GM21360 (cell line): ENCODE measurements at regions not wholly inside any gene's neighbourhood (a gene's known extent, or its start where the extent isn't known, plus 50 kb on each side); places are given as distances from the start of the nearest gene placed in this dataset.
"Not testable (repeated sequence)": the region's sequence is repeated elsewhere in the genome, so short reads cannot be mapped to it uniquely, and the experiment has no call there.

Experiments used
- ATAC-seq: cut with Tn5 transposase; IDR thresholded peaks from one replicate; pipeline ENCODE4 v1.9.1; 2021; ENCODE audit warnings: mild to moderate bottlenecking, moderate library complexity; ENCODE audit not compliant: unreplicated experiment

DNA sequence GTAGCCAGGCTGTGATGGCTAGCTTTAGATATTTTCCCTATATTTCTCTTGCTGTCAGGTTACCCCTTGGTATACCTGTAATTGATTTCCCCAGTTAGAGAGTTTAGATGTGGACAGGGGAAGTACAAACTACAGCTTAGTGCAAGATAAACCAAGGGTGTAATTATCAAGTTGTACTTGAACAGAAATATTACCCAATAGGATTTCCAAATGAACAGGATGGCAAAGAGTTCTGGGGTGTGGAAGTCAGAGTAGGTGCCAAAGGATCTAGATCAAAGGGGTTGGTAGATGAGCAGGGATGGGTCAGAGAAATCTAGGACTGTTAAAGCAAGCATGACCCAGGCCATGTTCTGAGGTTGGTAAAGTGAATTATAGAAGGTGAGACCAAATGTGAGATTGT lies 585.2 kb downstream of the CCDC85A start:
- no peak for ATAC-seq

DNA sequence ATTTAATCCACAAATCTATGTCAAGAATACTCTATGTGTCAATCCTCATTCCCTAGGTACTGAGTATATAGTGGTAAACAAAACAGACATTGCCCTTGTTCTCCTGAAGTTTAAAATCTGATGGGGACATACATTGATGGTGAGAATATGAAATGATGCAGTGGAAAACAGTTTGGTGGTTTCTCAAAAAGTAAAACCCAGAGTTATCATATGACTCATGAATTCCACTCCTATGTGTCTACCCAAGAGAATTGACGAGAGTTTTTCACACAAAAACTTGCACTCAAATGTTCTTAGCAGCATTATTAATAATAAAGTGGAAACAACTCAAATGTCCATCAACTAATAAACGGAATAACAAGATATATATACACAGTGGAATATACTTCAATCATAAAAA lies 586.7 kb downstream of the CCDC85A start:
- ATAC-seq = no peak

DNA sequence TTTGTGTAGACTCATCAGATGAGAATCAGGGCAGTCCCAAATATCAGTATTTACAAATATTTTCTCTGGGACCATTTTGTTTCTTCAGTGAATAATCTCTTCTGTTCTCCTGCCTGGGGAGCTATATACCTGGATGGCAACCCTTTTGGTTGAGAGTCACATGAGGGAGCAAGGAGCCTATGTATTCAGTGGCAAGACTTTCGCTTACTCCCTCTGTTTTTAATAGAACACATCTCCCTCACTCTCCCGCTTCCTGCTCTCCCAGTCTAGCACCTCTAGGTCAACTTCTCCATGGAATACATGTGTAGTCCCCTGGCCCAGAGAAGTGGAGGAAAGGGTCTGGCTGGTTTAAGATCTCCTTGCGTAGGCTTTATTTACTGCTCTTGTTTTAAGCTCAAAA lies 600.3 kb downstream of the CCDC85A start:
- no peak for ATAC-seq

DNA sequence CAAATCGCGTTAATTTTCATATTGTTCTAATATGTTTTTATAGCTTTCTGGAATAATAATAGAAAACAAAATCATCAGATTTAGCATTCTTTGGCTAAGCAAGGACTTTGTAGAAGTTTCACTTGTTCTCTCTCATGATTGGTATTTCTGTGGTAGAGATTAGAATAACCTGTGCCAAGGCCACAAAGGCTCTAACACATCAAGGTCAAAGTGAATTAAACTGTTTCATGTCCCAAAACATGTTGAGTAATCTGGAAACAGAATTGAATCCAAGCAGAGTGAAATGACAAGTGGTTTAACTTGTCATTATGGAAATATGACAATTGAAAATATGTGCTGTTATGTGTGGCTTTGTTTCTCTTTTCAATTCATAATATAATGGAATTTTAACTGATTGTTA lies 617.4 kb downstream of the CCDC85A start:
- ATAC-seq = no peak

DNA sequence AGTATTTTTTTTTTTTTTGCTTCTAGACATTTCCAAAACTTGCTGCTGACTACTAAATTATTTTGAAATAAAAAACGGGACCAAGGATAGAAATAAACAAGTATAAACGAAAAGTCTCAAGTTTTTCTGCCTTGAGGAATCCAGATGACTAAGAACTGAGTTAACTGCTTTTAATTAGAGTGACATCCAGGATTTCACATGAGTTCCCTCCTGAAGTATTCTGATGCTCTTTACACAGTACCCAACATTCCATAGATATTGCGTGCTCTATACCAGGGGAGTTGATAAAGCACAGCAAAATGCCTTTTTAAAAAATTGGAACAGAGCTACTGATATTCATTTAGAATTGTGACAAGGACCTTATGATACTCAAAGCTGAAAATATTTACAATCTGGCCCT lies 618.0 kb downstream of the CCDC85A start:
- ATAC-seq = no peak

DNA sequence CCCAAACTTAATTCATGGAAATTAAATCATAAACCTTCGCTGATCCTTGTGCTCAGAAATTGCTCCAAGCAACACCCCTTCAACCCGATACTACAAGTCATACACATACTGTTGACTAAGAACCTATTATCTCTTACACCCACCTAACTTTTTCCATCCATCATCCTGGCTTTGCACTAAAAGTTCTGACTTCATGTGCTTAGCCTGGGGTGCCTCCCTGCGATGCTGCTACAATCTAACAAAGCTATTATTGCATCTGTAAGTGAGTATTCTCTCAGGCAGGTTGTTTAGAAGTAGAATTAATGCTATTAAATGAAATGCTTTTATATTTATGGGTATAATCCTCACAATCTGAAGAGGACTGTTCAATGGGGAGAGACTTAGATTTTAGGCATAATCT lies 619.8 kb downstream of the CCDC85A start:
- ATAC-seq = no peak

DNA sequence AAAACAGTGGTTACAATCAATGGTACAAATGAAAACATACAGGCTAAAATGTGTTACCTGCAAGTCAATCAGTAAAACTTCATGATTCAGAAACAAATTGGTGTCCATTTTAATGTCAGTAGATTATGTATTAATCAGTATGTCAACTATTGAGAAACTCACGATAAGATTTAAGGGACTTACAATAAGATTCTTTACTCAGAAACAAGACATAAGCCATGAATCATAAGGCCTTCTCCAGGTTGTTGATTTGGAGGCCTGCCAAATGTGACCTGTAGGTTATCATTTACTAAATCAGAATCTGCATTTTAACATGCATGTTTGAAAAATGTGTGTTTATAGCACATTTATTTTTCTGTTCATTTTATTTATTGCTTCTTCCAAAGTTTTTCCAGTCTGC lies 623.1 kb downstream of the CCDC85A start:
- ATAC-seq = no peak

DNA sequence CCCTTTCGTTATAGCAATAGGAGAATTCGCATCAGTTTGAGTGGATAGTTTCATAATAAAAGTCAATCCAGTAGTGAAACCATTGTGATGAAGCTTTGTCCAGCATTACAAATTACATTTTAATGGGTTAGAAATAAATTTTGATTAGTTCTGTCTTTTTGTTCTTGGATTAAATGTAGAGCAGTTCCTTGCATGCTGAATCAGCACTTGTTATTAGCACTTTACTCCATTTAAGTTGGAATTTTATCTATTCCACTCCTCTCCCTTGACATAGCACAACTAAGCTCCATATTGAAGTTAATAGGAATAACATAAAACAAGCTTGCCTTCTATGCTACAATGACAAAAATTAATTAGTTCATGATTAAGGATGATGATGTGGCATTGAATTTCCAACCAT lies 624.1 kb downstream of the CCDC85A start:
- ATAC-seq = no peak

DNA sequence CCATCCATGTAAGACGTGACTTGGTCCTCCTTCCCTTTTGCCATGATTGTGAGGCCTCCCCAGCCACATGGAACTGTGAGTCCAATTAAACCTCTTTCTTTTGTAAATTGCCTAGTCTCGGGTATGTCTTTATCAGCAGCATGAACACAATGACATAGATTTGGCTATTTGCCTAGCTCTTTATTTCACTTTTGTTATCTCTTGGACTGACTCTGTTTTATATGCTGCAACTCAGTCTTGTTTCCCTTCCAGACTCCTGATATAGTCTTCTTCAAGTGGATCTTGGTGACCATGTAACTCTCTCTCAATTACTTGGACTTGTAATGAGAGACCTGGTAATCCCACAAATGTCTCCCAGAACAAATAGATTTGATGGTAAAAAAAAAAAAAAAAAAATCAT lies 627.6 kb downstream of the CCDC85A start:
- ATAC-seq = no peak

DNA sequence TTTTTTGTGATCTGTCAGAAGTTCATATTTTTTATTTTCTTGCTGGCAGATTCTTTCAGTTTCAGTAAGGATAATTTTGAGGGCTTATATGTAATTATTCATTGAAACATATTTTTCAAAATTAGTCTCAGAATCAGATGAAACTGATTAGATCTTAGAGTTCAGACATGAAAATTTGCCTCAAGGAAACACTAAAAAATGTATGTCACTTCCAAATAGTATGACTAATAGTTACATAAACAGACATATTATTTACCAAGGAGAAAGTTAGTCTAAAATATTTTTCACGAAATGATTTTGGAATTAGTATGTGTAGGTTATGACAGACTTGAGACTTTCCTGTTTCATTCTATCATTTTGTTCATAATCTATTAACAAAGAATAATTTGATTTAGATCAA lies 628.6 kb downstream of the CCDC85A start:
- ATAC-seq = no peak

DNA sequence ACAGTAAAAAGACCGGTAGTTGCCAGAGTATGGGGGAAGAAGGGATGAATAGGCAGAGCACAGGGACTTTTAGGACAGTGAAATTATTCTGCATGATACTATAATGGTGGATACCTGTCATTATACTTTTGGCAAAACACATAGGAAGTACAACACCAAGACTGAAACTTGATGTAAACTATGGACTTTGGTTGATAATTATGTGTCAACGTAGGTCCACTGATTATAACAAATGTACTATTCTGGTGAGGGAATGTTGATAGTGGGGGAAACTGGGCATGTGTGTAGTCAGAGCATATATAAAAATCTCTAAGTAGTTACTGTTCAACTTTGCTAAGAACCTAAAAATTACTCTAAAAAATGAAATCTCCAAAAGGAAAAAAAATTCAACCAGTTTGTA lies 629.7 kb downstream of the CCDC85A start:
- no peak for ATAC-seq

DNA sequence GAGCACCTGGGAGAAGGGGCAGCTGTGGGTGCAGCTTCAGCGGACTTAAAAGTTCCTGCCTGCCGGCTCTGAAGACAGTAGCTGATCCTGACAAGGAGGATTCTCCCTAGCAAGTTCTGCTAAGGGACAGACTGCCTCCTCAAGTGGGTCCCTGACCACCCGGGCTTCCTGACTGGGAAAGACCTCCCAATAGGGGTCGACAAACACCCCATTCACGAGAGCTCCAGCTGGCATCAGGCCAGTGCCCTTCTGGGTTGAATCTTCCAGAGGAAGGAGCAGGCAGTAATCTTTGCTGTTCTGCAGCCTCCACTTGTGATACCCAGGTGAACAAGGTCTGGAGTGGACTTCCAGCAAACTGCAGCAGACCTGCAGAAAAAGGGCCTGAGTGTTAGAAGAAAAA lies 632.9 kb downstream of the CCDC85A start:
- ATAC-seq = no peak

DNA sequence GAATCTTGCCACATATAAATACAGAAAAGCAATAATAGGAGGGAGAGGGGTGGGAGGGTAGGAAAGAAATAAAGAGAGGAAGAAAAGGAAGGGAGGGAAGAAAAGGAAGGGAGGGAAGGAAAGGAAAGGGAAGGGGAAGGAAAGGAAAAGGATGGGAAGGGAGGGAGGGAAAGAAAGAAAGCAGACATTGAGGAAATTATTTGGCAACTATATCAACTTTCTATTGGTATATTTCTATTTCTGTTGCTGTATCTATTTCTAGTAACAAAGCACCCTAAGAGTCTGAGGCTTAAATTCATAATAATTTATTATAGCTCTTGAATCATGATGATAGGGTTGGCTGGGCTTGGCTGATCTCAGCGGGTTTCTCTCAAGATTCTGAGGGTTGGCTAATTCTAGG lies 648.0 kb downstream of the CCDC85A start:
- ATAC-seq = no peak

DNA sequence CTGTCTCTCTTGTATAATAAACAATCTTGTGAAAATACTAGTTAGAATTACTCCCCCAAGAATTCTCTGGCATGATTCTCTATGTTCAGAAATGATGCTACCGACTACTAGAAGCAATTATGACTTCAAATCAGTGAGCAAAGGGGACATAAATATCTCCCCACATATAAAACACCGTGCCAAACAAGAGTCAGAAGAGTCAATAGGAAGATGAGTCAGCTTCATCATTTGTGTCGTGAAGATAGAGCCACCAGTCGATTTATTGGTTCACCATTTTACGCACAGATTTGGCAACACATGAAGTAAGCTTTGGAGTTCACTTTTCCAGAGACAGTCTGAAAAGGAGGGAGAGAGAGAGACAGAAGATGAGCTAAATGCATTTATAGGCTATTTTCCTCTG lies 650.9 kb downstream of the CCDC85A start:
- no peak for ATAC-seq

DNA sequence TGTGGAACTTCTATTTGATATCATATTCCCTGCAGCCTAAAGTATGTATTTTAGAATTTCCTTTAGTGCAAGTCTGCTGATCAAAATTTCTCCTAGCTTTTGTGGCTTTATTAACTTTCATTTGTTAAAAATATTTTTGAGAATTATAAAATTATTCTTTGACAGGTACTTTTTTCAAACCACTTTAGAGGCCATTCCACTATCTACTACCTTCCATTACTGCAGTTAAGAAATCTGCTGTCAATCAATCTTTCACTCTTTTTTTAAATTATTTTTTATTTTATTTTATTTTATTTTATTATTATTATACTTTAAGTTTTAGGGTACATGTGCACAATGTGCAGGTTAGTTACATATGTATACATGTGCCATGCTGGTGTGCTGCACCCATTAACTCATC lies 656.2 kb downstream of the CCDC85A start:
- not testable (repeated sequence) for ATAC-seq

DNA sequence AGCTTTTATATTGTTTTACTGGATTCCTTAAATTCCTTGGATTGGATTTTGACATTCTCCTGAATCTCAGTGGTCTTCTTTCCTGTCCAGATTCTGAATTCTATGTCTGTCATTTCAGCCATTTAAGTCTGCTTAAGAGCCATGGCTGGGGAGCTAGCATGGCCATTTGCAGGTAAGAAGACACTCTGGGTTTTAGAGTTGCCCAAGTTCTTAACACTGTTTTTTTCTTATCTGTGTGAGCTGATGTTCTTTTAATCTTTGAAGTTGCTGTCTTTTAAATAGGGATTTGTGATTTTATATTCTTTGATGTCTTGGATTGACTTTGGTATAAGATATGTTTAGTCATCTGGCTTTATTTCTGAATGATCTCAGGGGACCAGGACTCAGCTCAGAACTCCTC lies 677.2 kb downstream of the CCDC85A start:
- no peak for ATAC-seq

DNA sequence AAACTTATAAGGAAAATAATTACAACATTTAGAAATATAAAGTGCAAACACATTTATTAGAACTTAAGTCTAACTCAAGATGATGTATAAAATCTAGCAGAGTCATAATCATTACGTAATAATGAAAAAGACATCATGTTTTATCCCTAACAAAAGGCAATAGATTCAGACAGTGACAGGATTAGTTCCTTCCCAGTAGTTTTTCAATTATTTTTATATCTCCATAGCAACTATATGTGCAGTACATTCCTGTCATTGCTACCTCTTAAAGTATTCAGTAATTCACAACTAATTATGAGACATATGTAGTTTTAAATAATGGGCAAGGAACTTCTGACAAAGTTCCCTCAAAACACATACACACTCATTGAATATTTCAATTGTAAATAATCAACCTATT lies 687.9 kb downstream of the CCDC85A start:
- no peak for ATAC-seq

DNA sequence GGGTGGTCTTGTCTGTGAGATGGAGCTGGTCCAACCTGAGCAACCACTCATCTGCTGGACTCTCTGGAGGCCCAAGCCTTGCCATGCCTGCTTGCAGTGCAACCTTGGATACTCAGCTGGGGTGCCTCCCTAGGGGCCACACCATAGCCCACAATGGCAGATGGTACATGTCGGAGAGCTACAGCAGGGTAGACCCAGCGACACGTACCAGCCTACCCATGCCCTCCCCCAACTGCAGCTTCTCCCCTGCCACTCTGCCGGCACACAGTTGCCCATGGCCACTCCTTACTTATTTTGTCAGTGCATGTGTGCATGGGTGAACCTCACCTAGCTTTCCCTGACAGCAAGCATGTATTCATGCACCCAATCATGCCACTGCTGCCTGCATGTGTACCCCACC lies 690.9 kb downstream of the CCDC85A start:
- ATAC-seq = no peak

DNA sequence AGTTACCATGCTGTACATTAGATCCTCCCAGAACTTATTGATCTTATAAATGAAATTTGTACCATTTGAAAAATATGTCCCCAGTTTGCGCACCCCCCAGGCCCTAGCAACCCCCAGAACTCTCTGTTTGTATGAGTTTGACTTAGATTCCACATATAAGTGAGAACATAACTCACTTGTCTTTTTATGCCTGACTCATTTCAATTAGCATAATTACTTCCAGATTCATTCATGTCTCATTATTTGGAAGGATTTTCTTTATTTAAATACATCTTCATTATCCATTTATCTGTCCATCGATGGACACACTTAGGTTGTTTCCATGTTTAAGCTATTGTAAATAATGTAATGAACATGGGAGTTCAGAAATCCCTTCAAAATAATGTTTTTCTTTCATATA lies 705.9 kb downstream of the CCDC85A start:
- ATAC-seq = no peak

DNA sequence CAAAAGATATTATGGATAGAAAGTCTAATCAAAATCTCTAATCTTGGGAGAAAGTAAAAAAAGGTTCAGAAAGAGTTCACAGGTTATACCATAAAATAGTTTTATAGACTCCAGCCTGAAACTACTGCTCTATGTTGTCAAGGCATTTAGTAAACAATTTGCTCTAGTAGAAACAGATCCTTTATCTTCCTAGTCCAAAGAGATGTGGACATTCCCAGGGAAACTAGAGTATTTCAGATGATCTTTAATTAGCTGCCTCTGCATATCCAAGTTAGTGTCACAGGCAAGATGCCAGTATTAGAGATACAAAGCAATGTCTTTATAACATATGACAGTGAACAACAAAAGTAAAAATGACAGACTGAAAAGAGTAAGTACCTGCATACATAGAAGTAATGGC lies 708.6 kb downstream of the CCDC85A start:
- ATAC-seq = no peak

DNA sequence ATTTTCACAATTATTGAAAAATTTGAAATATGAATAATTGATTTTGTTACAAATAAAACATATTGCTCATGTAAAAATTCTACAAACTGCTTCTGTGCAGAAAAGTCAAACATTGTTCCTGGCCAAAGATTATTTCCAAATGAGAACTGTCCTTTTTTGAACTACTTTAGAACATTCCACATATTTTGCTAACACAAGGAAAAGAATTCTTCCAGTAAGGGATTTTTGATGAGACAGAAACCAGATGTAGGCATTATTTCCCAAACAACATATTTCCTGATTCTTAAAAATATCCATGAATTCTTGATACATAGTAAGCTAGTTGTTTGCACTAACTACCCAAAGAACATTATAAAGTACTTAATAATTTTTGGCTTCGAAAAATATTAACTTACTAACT lies 715.2 kb downstream of the CCDC85A start:
- no peak for ATAC-seq

DNA sequence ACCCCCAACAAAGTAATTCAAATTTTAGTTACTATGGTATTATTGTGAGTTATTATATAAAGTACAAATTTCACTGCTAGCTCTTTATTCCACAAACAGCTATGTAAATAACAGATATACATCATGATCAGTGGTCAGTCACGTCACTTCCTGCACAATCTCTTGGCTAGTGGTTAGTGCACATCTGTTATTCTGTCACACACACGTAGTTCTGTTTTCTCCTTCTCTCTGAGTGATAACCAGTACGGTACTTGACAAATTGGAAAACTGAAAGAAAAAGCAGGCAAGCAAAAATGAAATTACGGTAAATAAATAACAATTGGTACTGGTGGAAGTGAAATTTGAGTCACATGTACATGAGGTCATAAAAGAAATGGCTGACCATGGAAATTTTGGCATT lies 728.7 kb downstream of the CCDC85A start:
- no peak for ATAC-seq

DNA sequence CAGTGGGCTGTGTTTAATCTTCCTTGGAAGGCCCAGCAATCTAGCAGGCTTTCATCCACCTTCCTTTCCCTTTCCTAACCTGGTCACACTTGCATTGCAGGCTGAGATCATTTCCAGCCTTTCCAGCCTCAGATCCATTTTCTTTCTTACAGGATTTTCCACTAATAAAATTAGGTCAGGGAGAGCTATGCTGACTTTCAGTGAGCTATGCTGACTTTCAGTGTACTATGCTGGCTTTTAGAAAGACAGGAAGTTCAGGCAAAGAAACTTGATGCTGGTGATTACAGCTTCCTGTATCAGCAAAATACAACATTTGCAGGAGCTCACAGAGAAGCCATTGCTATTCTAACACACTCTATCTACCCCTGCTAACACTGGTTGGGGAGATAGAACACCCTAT lies 735.0 kb downstream of the CCDC85A start:
- ATAC-seq = no peak

DNA sequence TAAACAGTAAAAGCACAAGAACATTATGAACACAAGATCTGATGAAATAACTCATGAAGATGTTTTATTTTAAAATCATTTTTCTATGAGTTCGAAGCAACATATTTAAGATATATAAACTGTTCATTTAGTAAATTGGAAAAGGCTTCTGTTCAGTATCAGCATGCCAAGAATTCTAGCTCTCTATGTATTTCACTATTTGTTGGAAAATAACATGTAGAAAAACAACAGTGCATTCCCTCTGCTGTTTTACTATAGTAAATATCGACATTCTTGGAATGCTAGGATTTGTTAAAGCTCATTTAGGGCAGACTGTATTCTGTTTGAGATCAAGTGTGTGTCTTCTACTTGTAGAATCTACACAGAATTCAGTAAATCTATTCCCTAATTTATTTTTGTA lies 750.2 kb downstream of the CCDC85A start:
- ATAC-seq = no peak
